ENCODE measurements at regions not wholly inside any gene's neighbourhood (a gene's known extent, or its start where the extent isn't known, plus 50 kb on each side); places are given as distances from the start of the nearest gene placed in this dataset.
"Not testable (repeated sequence)": the region's sequence is repeated elsewhere in the genome, so short reads cannot be mapped to it uniquely, and the experiment has no call there.

- Mint-ChIP-seq H3K4me1 (ENCODE audit: unreplicated experiment) (no peaks in the 10 kb centered on the region), H3K27ac (no peak overlapping the region), H3K36me3 (no peaks in the 10 kb centered on the region), H3K27me3 (peaks cover 9% of the 10 kb centered on the region), H3K9me3 (no peaks in the 10 kb centered on the region), H3K4me3 (no peak overlapping the region)
- TF ChIP-seq CTCF (conservative IDR thresholded peaks at IDR 0.05), result no peak
- DNase-seq (ENCODE audit: extremely low spot score, unreplicated experiment), result no peak
These were observed 123.6 kb upstream of the MPHOSPH6 start for GRCh38 chr16:82293671-82294070.

GRCh38 chr16:82287937-82288336 is 117.9 kb upstream of the MPHOSPH6 start:
- no peak for TF ChIP-seq CTCF (conservative IDR thresholded peaks at IDR 0.05)
- H3K27me3 Mint-ChIP-seq, result peaks cover 10% of the 10 kb centered on the region
- H3K4me1 Mint-ChIP-seq (ENCODE audit: unreplicated experiment), result no peaks in the 10 kb centered on the region
- no peak overlapping the region for H3K4me3 Mint-ChIP-seq
- H3K9me3 Mint-ChIP-seq, result no peaks in the 10 kb centered on the region
- H3K27ac Mint-ChIP-seq, result no peak overlapping the region
- no peaks in the 10 kb centered on the region for H3K36me3 Mint-ChIP-seq
- no peak for DNase-seq (ENCODE audit: extremely low spot score, unreplicated experiment)

GRCh38 chr16:82282662-82283061 is 112.6 kb upstream of the MPHOSPH6 start:
- TF ChIP-seq CTCF (conservative IDR thresholded peaks at IDR 0.05), result no peak
- Mint-ChIP-seq H3K36me3 (no peaks in the 10 kb centered on the region), H3K4me1 (ENCODE audit: unreplicated experiment) (no peaks in the 10 kb centered on the region), H3K4me3 (no peak overlapping the region), H3K27me3 (peaks cover 16% of the 10 kb centered on the region), H3K9me3 (peaks cover 7% of the 10 kb centered on the region), H3K27ac (no peak overlapping the region)
- no peak for DNase-seq (ENCODE audit: extremely low spot score, unreplicated experiment)

- peaks cover 19% of the 10 kb centered on the region for H3K27me3 Mint-ChIP-seq
- no peak overlapping the region for H3K27ac Mint-ChIP-seq
These were observed 111.5 kb upstream of the MPHOSPH6 start for GRCh38 chr16:82281544-82281943.

GRCh38 chr16:82280867-82281266 is 110.8 kb upstream of the MPHOSPH6 start:
- Mint-ChIP-seq H3K27me3 (peaks cover 19% of the 10 kb centered on the region), H3K4me3 (no peak overlapping the region), H3K36me3 (no peaks in the 10 kb centered on the region), H3K9me3 (peaks cover 7% of the 10 kb centered on the region), H3K4me1 (ENCODE audit: unreplicated experiment) (no peaks in the 10 kb centered on the region), H3K27ac (no peak overlapping the region)
- no peak for DNase-seq (ENCODE audit: extremely low spot score, unreplicated experiment)
- TF ChIP-seq CTCF (conservative IDR thresholded peaks at IDR 0.05), result no peak

More at GRCh38 chr16:82281544-82281943, 111.5 kb upstream of the MPHOSPH6 start:
- Mint-ChIP-seq H3K4me1 (ENCODE audit: unreplicated experiment) (no peaks in the 10 kb centered on the region), H3K9me3 (peaks cover 7% of the 10 kb centered on the region), H3K36me3 (no peaks in the 10 kb centered on the region), H3K4me3 (no peak overlapping the region)
- DNase-seq (ENCODE audit: extremely low spot score, unreplicated experiment), result no peak
- TF ChIP-seq CTCF (conservative IDR thresholded peaks at IDR 0.05), result no peak

- H3K4me1 Mint-ChIP-seq (ENCODE audit: unreplicated experiment); H3K4me3 Mint-ChIP-seq; DNase-seq (ENCODE audit: extremely low spot score, unreplicated experiment); H3K36me3 Mint-ChIP-seq; H3K9me3 Mint-ChIP-seq; H3K27me3 Mint-ChIP-seq: not testable (repeated sequence)
- peak overlapping the region; percentile 29 for H3K27ac Mint-ChIP-seq
These were observed 105.3 kb upstream of the MPHOSPH6 start for GRCh38 chr16:82275349-82275748.

All from type B pancreatic cell (in vitro differentiated cells).